CD4-positive, alpha-beta memory T cell (primary cell): ENCODE measurements at regions not wholly inside any gene's neighbourhood (a gene's known extent, or its start where the extent isn't known, plus 50 kb on each side); places are given as distances from the start of the nearest gene placed in this dataset.
"Not testable (repeated sequence)": the region's sequence is repeated elsewhere in the genome, so short reads cannot be mapped to it uniquely, and the experiment has no call there.

Experiments used
- CTCF ChIA-PET: fragments of 350-600 bp; sonication (Branson Sonifier 250); formaldehyde crosslinking; loops from one replicate; lab custom pipeline; 2021; ENCODE audit warnings: inconsistent platforms; ENCODE audit not compliant: partially characterized antibody; lab: Charles Lee
- POLR2A ChIA-PET: fragments of 350-600 bp; sonication (Branson Sonifier 250); formaldehyde crosslinking; loops from one replicate; lab custom pipeline; 2021; ENCODE audit not compliant: partially characterized antibody; lab: Charles Lee
- DNase-seq, 5 donors: peaks; one replicate each; pipeline versions ENCODE4 v3.0.0 to v3.0.0-alpha.2; 2020 to 2022; ENCODE audit warnings: mixed read lengths in 1 of 5
- H3K27ac ChIP-seq: one replicate; pipeline ENCODE4 v1.7.0; 2013; ENCODE audit warnings: low read depth, low read length
- H3K27me3 ChIP-seq: 2 replicates; pipeline ENCODE4 v1.7.0; 2013; ENCODE audit warnings: mild to moderate bottlenecking, low read length, moderate library complexity; ENCODE audit not compliant: insufficient read depth
- H3K36me3 ChIP-seq: 2 replicates; pipeline ENCODE4 v1.7.0; 2013; ENCODE audit warnings: mild to moderate bottlenecking, low read length, moderate library complexity; ENCODE audit not compliant: insufficient read depth
- H3K4me1 ChIP-seq: 2 replicates; pipeline ENCODE4 v1.7.0; 2013; ENCODE audit warnings: mild to moderate bottlenecking, low read length, moderate library complexity; ENCODE audit not compliant: insufficient read depth
- H3K4me3 ChIP-seq, 2 donors: one replicate each; pipeline ENCODE4 v1.7.0; 2013; ENCODE audit warnings: low read length in 2 of 2, mild to moderate bottlenecking in 1 of 2
- H3K9me3 ChIP-seq, 2 donors: one replicate each; pipeline ENCODE4 v1.7.0; 2013; ENCODE audit warnings: low read length in 2 of 2, control low read depth in 1 of 2; ENCODE audit not compliant: control insufficient read depth in 1 of 2
- H3K27ac Mint-ChIP-seq, 7 donors: one replicate each; pipeline ENCODE4 v1.8.0; 2020 to 2021; ENCODE audit warnings: mixed read lengths in 7 of 7, mild to moderate bottlenecking in 6 of 7, inconsistent platforms in 3 of 7, moderate library complexity in 3 of 7
- H3K27me3 Mint-ChIP-seq, 2 donors: one replicate each; pipeline ENCODE4 v1.8.0; 2020 to 2021; ENCODE audit warnings: mixed read lengths in 2 of 2
- H3K36me3 Mint-ChIP-seq, 2 donors: one replicate each; pipeline ENCODE4 v1.8.0; 2020 to 2021; ENCODE audit warnings: mixed read lengths in 2 of 2, inconsistent platforms in 1 of 2, mild to moderate bottlenecking in 1 of 2
- H3K4me1 Mint-ChIP-seq, 4 donors: one replicate each; pipeline ENCODE4 v1.8.0; 2020 to 2021; ENCODE audit warnings: mixed read lengths in 4 of 4, mild to moderate bottlenecking in 1 of 4
- H3K4me3 Mint-ChIP-seq, 8 donors: one replicate each; pipeline ENCODE4 v1.8.0; 2020 to 2021; ENCODE audit warnings: mixed read lengths in 8 of 8, mild to moderate bottlenecking in 7 of 8, moderate library complexity in 6 of 8, inconsistent platforms in 3 of 8
- H3K9me3 Mint-ChIP-seq, 8 donors: one replicate each; pipeline ENCODE4 v1.8.0; 2020 to 2021; ENCODE audit warnings: mixed read lengths in 8 of 8, mild to moderate bottlenecking in 5 of 8, inconsistent platforms in 3 of 8, moderate library complexity in 1 of 8
- intact Hi-C: fragments of 100-400 bp; cut with micrococcal nuclease; formaldehyde crosslinking; loops from one replicate; pipeline ENCODE4 v1.15.1; 2023

- ChIA-PET CTCF (no interaction called here), POLR2A (no interaction called here)
- H3K4me3 Mint-ChIP-seq = no peak overlapping the region
- H3K4me1 Mint-ChIP-seq = no peaks in the 10 kb centered on the region
- Histone ChIP-seq H3K4me3 (no peak overlapping the region), H3K27me3 (no peaks in the 10 kb centered on the region), H3K9me3 (no peaks in the 10 kb centered on the region), H3K27ac (no peak overlapping the region), H3K4me1 (no peaks in the 10 kb centered on the region), H3K36me3 (no peaks in the 10 kb centered on the region)
- no peaks in the 10 kb centered on the region for H3K36me3 Mint-ChIP-seq
- DNase-seq = no peak
- no peak overlapping the region for H3K27ac Mint-ChIP-seq
- peaks cover 3 to 32% (median 17%) of the 10 kb centered on the region in 8 donors for H3K9me3 Mint-ChIP-seq
- no peaks in the 10 kb centered on the region for H3K27me3 Mint-ChIP-seq
- intact Hi-C loops = no loop called here
Observed at GRCh38 chr1:96901783-96902363, 180.3 kb downstream of the PTBP2 start.

- no peak for DNase-seq
- intact Hi-C loops = no loop called here
- Histone ChIP-seq H3K4me1 (no peaks in the 10 kb centered on the region), H3K27ac (no peak overlapping the region), H3K27me3 (no peaks in the 10 kb centered on the region), H3K36me3 (no peaks in the 10 kb centered on the region), H3K9me3 (no peaks in the 10 kb centered on the region), H3K4me3 (no peak overlapping the region)
- Mint-ChIP-seq H3K27me3 (peaks cover 0 to 3% of the 10 kb centered on the region in 2 donors), H3K36me3 (no peaks in the 10 kb centered on the region), H3K4me3 (no peak overlapping the region), H3K4me1 (no peaks in the 10 kb centered on the region), H3K9me3 (peaks cover 0 to 8% (median 1%) of the 10 kb centered on the region in 8 donors), H3K27ac (no peak overlapping the region)
- POLR2A ChIA-PET = no interaction called here
- CTCF ChIA-PET = no interaction called here
Observed at GRCh38 chr1:96912248-96912647, 190.7 kb downstream of the PTBP2 start.

GRCh38 chr1:96915701-96916100 lies 194.1 kb downstream of the PTBP2 start:
- H3K27ac Mint-ChIP-seq, CTCF ChIA-PET, H3K27me3 ChIP-seq, H3K4me3 Mint-ChIP-seq, H3K27ac ChIP-seq, H3K9me3 ChIP-seq, POLR2A ChIA-PET, H3K4me1 Mint-ChIP-seq, intact Hi-C loops, DNase-seq, H3K27me3 Mint-ChIP-seq, H3K4me1 ChIP-seq, H3K36me3 Mint-ChIP-seq, H3K36me3 ChIP-seq, H3K4me3 ChIP-seq, H3K9me3 Mint-ChIP-seq: not testable (repeated sequence)

DNA sequence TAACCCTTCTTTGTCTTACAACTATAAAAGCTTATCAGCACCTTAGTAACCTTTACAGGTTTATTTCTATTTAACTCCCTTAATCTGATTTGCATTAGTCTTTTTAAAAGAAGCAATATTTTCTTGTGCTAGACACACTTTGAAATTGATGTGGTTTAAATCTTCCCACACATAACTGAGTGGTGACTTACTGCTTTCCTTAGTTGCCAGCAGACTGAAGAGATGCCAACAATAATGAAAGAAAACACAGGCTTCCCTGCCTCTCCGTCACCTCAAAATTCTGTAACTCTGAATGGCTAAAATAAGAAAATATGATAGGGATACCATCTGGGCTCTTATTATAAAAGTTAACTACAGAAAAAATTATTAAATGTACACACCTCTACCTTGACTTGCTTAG lies 196.8 kb downstream of the PTBP2 start:
- H3K4me1 Mint-ChIP-seq = no peaks in the 10 kb centered on the region
- H3K9me3 Mint-ChIP-seq = peaks cover 2 to 14% (median 8%) of the 10 kb centered on the region in 8 donors
- no peak overlapping the region for H3K4me3 Mint-ChIP-seq
- ChIA-PET CTCF (no interaction called here), POLR2A (no interaction called here)
- H3K27ac ChIP-seq = no peak overlapping the region
- no peak overlapping the region for H3K4me3 ChIP-seq
- DNase-seq = no peak
- intact Hi-C loops = no loop called here
- no peaks in the 10 kb centered on the region for H3K36me3 Mint-ChIP-seq
- H3K36me3 ChIP-seq = no peaks in the 10 kb centered on the region
- H3K27me3 Mint-ChIP-seq = peaks cover 2 to 7% of the 10 kb centered on the region in 2 donors
- no peaks in the 10 kb centered on the region for H3K4me1 ChIP-seq
- H3K27ac Mint-ChIP-seq = no peak overlapping the region
- H3K9me3 ChIP-seq = no peaks in the 10 kb centered on the region
- no peaks in the 10 kb centered on the region for H3K27me3 ChIP-seq

- Histone ChIP-seq H3K27me3 (no peaks in the 10 kb centered on the region), H3K36me3 (no peaks in the 10 kb centered on the region), H3K27ac (no peak overlapping the region), H3K4me1 (no peaks in the 10 kb centered on the region), H3K9me3 (no peaks in the 10 kb centered on the region), H3K4me3 (no peak overlapping the region)
- no peak overlapping the region for H3K4me3 Mint-ChIP-seq
- peaks cover 2 to 20% (median 13%) of the 10 kb centered on the region in 8 donors for H3K9me3 Mint-ChIP-seq
- ChIA-PET CTCF (interaction anchor here (1.0 kb wide), 1 partner anchor 9 kb away, joined by 3 read pairs; no protein-coding TSS in a partner anchor), POLR2A (no interaction called here)
- no peaks in the 10 kb centered on the region for H3K36me3 Mint-ChIP-seq
- no peak overlapping the region for H3K27ac Mint-ChIP-seq
- no peak for DNase-seq
- intact Hi-C loops = no loop called here
- H3K4me1 Mint-ChIP-seq = no peaks in the 10 kb centered on the region
- peaks cover 2 to 4% of the 10 kb centered on the region in 2 donors for H3K27me3 Mint-ChIP-seq
Observed at GRCh38 chr1:96922181-96922580, 200.6 kb downstream of the PTBP2 start.

- peaks cover 2 to 4% of the 10 kb centered on the region in 2 donors for H3K27me3 Mint-ChIP-seq
- H3K36me3 Mint-ChIP-seq = no peaks in the 10 kb centered on the region
- ChIA-PET POLR2A (no interaction called here), CTCF (no interaction called here)
- no peaks in the 10 kb centered on the region for H3K4me1 Mint-ChIP-seq
- DNase-seq = no peak
- no peak overlapping the region for H3K4me3 ChIP-seq
- no peaks in the 10 kb centered on the region for H3K4me1 ChIP-seq
- intact Hi-C loops = no loop called here
- no peak overlapping the region for H3K27ac Mint-ChIP-seq
- H3K27me3 ChIP-seq = no peaks in the 10 kb centered on the region
- H3K27ac ChIP-seq = no peak overlapping the region
- H3K4me3 Mint-ChIP-seq = no peak overlapping the region
- H3K36me3 ChIP-seq = no peaks in the 10 kb centered on the region
- H3K9me3 Mint-ChIP-seq = peaks cover 2 to 20% (median 12%) of the 10 kb centered on the region in 8 donors
- H3K9me3 ChIP-seq = no peaks in the 10 kb centered on the region
Observed at GRCh38 chr1:96923753-96924152, 202.2 kb downstream of the PTBP2 start.

DNA sequence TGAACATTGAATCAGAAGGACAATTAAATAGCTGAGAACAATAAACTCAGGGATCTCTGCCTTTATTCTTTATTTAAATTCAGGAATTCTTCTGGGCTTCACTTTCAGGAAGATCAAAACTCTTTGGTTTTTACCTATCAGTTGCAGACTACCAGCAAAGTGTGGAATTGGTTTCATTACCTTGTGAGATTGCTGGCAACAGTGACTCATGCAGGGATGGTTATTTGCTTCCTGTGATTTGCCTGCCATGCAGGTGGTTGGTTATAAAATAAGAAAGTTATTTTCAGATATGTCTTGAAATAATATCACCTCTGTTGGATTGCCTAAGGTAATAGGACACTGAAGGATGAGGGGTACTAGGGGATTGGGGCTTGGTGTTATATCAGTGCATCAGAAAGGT lies 204.6 kb downstream of the PTBP2 start:
- H3K4me1 ChIP-seq = no peaks in the 10 kb centered on the region
- Mint-ChIP-seq H3K4me3 (no peak overlapping the region), H3K36me3 (no peaks in the 10 kb centered on the region), H3K27me3 (peaks cover 0 to 2% of the 10 kb centered on the region in 2 donors), H3K4me1 (no peaks in the 10 kb centered on the region), H3K9me3 (peaks cover 0 to 21% (median 11%) of the 10 kb centered on the region in 8 donors), H3K27ac (no peak overlapping the region)
- CTCF ChIA-PET = no interaction called here
- DNase-seq = no peak
- POLR2A ChIA-PET = no interaction called here
- intact Hi-C loops = no loop called here
- no peaks in the 10 kb centered on the region for H3K27me3 ChIP-seq
- H3K36me3 ChIP-seq = no peaks in the 10 kb centered on the region
- no peaks in the 10 kb centered on the region for H3K9me3 ChIP-seq
- H3K27ac ChIP-seq = no peak overlapping the region
- no peak overlapping the region for H3K4me3 ChIP-seq

DNA sequence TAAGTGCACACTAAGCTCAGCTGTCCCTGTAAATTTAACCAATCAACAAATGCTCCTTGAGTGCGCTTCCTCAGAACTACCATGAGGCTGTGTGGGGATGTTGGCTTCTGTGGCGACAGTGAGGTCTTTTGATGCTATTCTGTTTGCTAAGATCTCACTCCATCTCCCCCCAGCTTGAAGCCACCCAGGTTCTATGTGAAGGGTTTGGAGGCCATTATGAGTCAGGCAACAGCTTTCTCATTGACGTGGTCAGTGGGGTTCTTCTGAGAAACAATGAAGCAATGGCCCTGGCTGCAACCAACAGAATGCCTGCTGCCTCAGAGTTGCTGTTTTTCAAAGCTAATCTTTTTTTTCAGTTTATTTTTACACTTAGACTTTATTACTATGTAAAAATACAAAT lies 205.5 kb downstream of the PTBP2 start:
- intact Hi-C loops = no loop called here
- no peak overlapping the region for H3K4me3 ChIP-seq
- H3K27ac ChIP-seq = no peak overlapping the region
- Mint-ChIP-seq H3K4me3 (no peak overlapping the region), H3K36me3 (no peaks in the 10 kb centered on the region), H3K27ac (no peak overlapping the region), H3K27me3 (peaks cover 0 to 2% of the 10 kb centered on the region in 2 donors), H3K4me1 (no peaks in the 10 kb centered on the region), H3K9me3 (peaks cover 0 to 21% (median 11%) of the 10 kb centered on the region in 8 donors)
- no peaks in the 10 kb centered on the region for H3K36me3 ChIP-seq
- no peaks in the 10 kb centered on the region for H3K4me1 ChIP-seq
- ChIA-PET CTCF (no interaction called here), POLR2A (no interaction called here)
- H3K9me3 ChIP-seq = no peaks in the 10 kb centered on the region
- DNase-seq = no peak
- H3K27me3 ChIP-seq = no peaks in the 10 kb centered on the region
